ENCODE measurements at regions not wholly inside any gene's neighbourhood (a gene's known extent, or its start where the extent isn't known, plus 50 kb on each side); places are given as distances from the start of the nearest gene placed in this dataset.
A peak's percentile ranks its signal among the peaks of the same experiment; 100 is the strongest.

DNA sequence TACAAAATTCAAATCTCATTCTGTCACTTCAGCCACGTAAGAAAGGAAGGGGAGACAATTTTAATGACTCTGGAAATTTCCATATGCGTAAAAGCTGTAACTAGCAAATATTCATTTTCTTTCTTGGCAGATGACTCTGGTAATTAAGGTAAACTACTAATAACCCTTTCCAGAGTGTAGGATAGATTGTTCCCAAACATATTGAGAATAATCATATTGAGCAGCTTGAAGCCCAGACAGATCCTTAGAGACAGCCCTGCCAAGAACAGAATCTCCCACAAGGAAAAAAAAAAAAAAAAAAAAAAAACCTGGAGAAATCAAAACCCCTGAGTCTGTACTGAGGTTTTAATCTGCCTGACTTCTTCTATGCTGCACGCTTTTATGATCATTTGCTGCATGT is 163.6 kb upstream of the TMPO start:
- DNase-seq (ENCODE audit: low spot score), result no peak

DNA sequence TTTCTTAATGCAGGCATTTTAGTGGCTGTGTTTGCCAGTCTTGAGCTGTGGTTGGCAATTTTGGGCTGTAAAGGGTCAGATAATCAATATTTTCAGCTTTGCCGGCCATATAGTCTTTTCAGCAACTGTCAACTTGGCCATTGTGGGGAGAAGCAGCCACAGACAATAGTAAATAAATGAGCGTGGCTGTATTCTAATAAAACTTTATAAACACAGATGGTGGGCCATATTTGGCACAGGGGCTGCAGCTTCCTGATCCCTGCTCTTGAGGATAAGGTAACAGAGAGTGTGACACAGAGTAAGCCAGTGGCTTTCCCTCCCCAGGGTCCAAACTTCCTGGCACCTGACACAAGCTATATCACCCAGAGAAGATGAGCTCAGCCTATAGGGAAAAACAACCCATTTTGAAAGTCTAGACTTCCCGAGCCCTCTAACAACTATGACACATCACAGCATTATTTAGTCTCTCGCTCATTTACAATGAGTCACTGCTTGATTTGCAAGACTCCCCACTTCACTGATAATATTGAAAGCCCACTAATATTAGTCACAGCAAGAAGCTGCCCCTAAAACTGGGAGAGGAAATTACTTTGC is 163.1 kb upstream of the TMPO start:
- DNase-seq (ENCODE audit: low spot score), result no peak

DNA sequence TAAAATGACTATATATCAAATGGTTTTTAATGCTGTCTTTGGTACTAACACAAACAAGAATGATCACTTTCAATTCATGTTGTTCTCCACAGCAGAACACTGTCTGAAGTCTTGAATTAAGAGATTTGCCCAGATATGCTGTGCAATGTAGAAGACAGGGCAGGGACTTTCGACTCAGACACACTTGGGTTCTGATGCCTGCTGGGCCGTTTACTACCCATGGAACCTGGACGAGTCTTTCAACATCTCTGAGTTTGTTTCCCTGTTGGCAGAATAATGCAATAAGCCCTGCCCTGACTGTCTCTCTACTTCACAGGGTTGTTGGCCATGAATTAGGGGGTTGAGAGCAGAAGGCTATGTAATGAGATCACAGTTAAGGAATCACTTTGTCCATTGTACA is 162.6 kb upstream of the TMPO start:
- no peak for DNase-seq (ENCODE audit: low spot score)

DNA sequence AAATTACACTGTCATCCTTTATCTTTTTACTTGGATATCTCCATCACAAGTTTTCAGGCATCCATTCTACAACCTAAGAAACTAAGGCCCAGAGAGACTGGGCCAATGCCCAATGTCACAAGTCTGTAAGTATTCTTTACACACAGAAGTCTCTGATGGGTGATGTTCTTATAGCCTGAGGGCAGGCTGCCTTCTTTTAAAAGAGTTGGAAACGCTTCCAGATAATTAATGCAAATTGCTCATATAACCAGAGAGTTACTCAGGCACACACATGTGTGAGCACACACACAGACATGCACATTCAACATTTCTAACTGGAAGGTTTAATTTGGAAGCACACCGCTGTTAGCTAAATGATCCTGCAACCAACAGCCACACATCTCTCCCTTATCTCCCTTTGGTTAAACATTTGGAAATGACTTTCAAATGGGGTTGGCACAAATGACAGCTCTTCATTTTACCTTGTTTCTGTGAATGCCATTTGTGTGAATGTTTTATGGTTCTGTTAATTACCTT is 160.8 kb upstream of the TMPO start:
- DNase-seq (ENCODE audit: low spot score), result no peak

DNA sequence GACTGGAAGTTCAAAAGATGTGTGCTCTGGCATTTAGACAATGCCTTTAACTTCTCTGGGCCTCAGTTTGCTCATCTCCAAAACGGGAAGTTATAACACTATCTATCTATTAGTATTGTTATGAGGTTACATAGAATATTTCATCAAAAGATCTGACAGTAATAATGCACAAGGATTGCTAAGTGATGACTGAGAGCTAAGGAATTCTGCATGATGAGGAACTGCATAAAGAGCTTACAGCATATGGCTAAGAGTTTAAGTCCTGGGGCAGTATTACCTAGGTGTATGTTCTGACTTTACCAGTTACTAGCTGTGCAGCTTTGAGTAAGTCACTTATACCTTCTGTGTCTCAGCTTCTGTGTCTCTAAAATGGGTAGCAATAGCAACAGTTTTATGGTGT is 160.1 kb upstream of the TMPO start:
- no peak for DNase-seq (ENCODE audit: low spot score)

DNA sequence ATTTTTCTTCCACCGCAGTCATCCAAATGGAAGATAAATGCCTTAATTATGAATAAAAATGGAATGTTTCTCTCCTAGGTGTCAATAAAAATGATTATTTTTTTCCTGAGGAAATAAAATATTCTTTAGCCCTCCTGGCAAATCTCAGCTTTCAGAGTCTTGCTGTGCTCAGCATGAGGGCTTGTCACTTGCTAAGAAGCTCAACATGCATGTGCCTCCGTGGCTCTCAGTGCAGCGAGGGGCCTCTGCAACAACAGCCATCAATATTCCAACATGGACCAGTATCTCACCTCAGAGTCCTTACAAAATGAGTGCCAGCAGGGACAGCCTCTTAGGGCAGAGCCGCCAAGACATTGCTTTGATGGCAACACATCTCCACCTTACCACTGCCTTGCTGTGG is 159.5 kb upstream of the TMPO start:
- DNase-seq (ENCODE audit: low spot score), result no peak

DNA sequence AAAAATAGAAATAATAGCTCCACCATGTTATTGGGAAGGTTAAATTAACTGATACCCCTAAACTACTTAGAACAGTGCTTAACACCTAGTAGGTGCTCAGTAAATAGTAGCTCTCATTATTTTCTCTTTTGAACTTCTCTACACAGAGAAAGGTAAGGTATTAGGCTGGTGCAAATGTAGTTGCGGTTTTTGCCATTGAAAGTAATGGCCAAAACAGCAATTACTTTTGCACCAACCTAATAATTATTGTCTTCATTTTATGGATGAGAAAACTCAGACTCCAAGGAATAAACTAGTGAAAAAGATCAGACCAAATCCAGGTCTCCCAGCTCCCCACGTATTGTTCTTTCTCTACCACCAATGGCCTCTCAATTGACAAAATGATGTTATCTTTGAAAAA is 157.2 kb upstream of the TMPO start:
- no peak for DNase-seq (ENCODE audit: low spot score)

DNA sequence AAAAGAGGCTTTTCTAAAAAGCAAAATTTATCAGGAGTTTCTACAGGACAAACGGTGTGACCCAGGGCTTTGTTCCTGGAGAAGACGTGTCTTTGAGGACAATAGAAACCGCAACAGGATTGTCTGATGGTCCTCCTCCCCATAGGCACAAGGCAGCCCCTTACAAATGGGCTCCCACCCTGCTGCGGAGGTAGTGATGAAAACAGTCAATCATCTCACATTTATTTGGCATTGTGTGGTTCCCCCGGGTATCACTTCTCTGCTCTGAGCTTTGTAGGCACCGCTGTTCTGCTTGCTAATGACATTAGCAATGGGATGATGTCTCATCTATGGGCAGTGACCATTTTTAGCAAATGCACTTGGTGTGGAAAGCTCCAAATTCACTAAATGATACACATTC is 155.5 kb upstream of the TMPO start:
- no peak for DNase-seq (ENCODE audit: low spot score)

DNA sequence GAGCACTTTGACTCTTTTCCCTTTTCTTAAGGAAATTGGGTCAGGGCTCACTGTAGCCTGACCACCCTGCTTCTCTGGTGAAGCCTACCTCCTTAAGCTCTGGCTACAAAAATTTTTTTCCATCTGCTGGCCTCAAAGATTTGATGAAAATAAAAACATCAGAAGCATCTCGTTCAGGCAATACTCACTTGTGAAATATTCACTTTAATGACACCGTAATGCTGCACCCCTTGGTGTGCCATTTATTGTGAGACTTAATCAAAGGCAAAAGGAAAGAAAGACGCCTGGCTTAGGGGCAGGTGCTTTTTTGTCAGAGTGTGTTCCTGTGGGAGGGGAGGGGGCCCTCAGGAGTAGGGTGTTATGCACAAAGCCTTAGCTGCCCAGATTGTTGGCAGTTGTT is 155.0 kb upstream of the TMPO start:
- DNase-seq (ENCODE audit: low spot score), result no peak

DNA sequence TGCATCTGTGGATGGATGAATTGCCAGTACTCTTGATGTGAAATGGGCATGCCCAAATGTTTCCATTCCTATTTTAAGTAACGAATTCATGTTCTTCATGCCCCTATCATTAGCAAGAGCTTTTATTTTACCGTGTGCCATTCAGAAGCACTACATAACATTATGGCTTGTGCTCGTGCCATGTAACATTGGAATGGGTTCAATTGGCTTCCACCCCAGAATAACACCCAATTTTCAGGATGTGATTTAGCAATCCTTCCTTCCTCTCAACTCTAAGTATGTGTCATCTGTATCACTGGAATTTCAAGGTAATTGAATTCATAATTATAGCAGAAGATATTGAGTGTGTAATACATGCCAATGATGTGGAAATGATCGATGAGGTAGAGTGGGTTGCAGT is 145.8 kb upstream of the TMPO start:
- no peak for DNase-seq (ENCODE audit: low spot score)

DNA sequence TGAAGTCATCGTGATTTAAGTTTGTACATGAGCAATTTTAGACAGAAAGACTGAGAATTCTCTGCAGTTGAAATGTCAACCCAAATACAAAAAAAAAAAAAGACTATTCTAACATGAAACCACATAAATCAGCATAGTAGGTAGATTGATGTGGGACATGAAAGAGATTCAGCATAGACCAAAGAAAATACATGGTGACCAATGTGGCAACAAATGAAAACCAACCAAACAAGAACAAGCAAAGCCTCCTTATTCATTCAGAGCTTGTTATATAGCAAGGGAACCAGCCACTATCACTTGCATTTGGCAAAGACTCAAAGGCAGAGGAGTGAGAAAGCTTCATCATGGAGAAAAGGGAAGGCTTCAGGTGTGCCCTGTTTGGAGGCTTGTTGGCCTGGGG is 144.4 kb upstream of the TMPO start:
- DNase-seq (ENCODE audit: low spot score), result no peak

DNA sequence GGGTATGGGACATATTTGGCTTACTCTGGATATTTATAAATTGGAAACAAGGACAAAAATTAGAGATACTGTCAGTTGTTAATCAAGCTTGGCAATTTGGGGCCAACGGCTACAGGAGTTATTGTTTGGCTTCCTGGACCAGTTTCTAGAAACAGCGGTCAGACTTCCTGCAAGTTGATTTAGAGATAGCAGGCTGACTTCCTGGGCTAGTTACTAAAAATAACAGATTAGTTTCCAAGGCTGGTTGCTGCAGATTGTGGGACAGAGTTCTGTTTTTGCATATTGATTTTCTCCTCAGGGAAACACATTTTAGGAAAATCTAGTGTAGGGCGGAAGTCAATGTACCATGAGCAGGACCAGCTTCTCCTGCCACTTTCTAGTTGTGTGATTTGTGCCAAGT is 144.0 kb upstream of the TMPO start:
- no peak for DNase-seq (ENCODE audit: low spot score)

DNA sequence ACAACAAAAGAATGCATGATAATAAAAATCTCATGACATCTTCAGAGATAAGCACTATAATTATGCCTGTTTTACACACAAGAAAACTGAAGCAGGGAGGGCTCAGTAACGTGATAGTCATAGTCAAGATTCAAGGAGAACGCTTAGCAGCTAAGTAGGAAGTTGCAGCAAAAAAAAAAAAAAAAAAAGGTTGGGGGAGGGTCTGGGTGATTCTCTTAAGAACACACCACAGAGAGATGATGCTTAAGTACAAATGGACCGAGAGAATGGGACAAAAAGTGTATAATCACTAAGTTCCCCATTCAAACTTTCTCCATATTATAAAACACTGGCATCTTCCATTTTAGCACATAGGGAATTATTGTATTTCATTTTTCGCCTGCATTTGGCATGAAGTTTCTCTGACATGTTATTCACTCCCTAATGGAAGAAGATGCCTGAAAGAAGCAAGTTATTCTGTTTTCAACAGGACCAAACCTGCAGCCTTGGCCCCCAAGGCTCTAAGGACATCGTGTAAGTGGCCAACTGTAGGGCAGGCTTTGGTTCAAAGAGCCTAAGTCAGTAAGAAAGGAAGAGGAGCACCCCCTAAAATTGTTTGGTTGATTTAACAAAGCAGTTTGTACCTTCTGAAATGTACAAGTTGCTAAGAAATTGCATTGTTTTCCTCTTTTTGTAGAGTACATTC is 142.9 kb upstream of the TMPO start:
- DNase-seq (ENCODE audit: low spot score), result no peak

DNA sequence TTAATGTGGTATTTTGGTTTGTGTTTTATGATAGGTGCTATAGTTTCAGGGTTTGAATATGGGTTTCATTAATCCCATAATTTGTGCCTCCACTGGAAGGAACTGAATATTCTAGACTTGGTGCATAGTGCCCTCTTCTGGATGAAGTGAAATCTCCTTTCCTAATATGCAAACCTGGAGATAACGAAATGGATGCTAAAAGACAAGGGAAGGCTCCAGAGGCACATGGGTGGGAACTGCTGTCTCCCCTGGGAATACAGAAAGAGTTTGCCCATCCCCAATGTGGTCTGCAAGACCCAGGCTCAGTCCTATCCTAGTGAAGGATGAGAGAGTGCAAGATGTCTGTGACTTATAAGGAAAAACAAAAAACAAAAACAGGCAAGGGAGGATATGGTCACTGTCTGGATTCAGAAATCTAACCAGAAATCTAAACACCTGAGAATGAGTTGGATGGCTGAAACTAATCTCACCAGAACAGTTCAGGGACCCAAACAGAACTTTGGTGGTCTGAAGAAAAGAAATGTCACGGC is 142.3 kb upstream of the TMPO start:
- DNase-seq (ENCODE audit: low spot score), result peak; percentile 14

DNA sequence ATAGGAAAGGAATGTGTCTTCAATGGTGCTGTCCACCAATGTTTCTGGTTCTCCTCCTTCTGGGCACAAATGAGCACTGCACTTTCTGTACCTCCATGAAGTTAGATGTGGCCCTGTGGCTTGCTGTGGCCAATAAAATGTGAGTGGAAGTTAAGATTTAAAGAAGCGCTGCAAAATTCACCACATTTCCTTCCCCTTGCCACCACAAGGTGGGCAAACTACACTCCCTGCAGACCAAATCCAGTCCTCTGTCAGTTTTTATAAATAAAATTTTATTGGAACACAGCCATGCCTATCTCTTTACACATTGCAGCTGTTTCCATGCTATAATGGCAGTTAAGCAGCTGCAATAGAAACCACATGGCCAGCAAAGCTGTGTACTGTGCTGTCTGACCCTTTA is 141.4 kb upstream of the TMPO start:
- no peak for DNase-seq (ENCODE audit: low spot score)

DNA sequence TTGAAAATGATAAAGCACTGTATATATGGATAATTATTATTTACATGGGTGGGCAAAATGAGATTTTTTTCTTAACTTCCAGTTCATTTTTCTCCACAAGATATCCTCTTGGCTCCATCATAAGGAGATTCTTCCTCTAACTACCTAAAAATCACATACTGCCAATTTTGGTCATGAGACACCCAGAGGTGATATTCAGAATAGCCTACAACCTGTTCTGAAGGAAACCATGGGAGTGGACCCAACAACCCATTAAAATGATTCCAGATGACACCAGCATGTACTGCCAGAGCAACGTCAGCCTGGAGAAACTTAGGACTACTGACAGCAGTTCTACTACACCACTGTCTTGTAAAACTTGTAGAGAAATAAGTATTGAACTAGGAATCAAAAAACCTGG is 136.3 kb upstream of the TMPO start:
- no peak for DNase-seq (ENCODE audit: low spot score)

DNA sequence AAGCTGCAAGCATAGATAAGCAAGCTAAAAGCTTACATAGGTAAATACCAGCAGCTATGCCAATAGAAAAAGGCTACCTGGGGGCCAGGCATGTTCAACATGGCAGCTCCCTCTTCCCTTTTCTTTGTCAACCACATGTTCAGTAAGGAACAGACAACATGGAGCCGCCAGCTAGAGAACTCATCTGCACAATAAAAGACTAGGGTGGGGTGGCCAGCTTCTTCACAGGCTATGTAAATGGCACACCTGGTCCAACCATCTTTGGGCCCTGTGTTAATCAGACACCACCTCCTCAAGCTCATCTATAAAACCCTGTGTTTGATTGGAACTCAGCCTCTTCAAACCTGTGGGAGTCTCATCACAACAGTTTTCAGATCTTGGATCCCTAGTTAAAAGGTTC is 129.7 kb upstream of the TMPO start:
- no peak for DNase-seq (ENCODE audit: low spot score)

DNA sequence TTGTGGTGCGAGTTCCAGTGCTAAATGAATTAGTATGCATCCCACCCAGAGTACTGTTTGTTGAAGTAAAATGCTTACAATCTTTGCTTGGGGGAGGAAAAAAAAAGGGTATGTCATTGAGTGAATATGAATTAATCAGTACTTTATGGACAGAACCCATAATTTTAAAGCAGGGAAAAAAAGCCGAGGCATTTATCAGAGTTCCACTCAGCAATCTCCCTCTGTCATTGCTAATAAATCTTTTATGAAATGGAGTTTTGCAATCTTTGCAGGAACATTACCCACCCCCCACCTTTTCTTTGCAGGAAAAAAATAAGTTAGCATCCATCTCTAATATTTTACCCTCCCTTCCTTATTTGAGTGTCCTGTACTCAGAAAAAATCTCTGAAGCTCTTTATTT is 127.9 kb upstream of the TMPO start:
- DNase-seq (ENCODE audit: low spot score), result no peak

DNA sequence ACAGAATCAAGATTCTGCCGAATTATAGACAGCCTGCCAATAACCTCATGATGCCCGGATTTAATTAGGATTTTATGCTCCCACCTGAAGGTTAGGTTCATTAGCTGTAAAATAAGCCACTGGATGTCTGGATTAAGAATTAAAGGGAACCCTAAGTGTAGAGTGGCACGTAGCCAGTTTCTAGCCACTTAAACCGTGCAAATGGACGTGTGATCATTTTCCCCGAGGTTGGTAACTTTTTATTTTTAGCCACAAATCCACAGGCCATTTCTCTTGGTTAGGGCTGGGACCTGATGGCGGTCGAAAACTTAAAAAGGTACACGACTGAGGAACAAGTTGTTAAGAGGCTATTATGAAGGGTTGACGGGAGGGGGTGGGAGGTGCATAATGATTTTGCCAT is 127.3 kb upstream of the TMPO start:
- DNase-seq (ENCODE audit: low spot score), result no peak

DNA sequence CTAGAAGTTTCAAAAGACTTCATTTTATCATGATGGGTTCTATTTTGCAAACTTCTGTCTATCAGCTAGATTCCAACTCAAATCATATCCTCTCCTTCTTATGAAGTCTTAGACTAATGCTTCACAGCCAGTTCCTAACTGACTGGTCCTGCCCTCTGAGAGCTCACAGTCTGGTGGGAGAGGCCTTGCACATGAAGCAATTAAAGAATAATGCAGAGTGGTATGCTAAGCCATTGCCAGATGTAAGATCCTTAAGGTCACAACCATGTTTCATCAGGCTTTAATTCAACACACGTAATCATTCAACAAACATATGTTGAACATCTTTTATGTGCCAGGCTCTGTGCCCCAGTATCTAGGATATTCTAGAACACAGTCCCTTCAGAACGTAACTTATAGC is 125.8 kb upstream of the TMPO start:
- no peak for DNase-seq (ENCODE audit: low spot score)

DNA sequence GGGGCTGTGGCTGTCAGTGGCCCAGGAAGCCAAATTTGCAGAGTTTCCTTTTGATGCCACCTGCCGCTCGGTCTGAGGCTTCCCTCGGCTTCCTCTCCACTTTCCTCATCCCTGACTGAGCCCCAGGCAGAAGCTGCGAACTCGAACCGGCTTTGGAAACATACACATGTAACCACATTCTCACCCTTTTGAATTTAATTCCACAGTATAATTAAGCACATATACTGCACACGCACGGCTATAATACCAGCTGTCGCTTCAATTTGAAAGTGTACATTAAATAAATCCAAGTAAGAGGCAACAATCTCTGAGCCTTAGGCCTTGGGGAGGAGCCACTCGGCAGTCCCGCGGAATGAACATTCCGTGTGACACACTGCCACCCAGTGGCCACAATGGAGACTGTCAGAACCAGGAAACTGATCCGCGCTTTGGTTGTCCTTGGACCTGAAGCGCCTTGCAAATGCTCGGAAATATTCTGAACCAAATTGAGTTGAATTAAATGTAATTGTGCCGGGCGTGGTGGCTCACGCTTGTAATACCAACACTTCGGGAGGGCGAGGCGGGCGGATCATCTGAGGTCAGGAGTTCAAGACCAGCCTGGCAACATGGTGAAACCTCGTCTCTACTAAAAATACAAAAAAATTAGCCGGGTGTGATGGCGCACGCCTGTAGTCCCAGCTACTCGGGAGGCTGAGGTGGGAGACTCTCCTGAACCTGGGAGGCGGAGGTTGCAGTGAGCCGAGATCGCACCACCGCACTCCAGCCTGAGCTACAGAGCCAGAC is 117.9 kb upstream of the TMPO start:
- peak; percentile 73 for DNase-seq (ENCODE audit: low spot score)

DNA sequence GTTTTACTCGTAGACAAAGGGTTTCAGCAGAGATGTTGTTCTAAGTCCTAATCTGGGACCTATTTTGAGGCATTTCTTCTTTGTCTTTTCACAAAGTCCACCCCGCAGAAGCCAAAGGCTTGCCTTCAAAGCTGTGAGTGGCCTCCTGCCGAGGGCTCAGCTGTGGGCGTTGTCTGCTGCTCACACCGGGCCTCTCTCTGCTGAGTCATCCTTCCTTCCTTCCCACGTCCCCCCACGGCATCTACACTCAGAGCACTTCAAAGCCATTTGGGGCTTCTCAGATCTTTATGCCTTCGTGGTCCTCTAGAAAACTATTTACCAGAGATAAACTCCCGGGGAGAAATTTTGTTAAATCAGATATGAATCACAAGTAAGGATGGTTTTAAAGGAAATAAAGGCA is 115.9 kb upstream of the TMPO start:
- DNase-seq (ENCODE audit: low spot score), result no peak

DNA sequence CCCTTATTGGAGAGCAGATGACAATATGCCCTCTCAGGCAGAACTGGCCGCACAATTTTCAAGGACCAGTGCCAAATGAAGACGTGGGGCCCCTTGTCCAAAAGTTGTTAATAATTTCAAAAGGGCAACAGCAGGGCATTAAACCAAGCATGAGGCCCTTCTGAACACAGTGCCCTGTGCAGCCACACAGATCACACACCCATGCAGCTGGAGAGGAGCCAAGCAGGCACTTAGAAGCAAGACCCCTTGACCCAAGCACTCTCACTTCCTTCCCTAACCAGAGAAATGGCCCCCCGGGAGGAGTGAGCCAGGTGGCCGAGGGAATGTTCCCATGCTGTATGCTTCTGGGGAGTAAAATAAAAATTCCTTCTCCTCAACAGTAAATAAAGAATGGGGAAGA is 114.0 kb upstream of the TMPO start:
- no peak for DNase-seq (ENCODE audit: low spot score)

Data from putamen (tissue), 1 donor.